ENCODE measurements at regions not wholly inside any gene's neighbourhood (a gene's known extent, or its start where the extent isn't known, plus 50 kb on each side); places are given as distances from the start of the nearest gene placed in this dataset.

DNA sequence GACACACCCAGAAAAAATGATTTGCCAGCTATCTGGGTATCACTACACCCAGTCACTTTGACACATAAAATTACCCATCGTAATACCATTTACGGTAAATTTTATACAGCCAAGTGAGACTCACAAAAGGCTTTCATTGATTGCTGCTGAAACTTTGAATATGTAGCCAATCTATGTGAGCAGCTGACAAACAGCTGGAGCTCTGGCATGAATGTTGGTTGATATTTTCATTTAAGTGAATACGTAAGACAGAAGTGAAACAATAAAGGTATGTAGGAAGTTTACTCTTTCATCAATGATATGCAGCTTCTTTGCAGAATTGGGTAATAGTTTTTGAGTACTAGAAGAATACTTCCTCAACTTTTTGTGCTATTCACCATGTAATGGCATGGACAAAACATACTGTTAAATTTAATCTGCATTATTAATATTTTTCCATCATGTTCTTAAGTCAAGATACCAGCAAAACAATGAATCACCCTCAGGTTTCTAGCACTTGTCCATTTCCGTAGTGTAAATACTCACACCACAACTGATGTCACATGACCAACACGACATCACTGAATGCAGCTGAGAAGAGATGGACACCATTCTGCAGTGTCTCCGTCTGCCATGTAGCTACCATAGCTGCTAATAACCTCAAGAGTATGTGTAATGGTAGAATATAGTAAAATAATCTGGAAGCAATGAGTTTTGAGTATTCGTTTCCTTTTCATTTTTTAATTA lies 205.9 kb upstream of the HES1 start:
- DNase-seq (ENCODE audit: low spot score), result no peak

DNA sequence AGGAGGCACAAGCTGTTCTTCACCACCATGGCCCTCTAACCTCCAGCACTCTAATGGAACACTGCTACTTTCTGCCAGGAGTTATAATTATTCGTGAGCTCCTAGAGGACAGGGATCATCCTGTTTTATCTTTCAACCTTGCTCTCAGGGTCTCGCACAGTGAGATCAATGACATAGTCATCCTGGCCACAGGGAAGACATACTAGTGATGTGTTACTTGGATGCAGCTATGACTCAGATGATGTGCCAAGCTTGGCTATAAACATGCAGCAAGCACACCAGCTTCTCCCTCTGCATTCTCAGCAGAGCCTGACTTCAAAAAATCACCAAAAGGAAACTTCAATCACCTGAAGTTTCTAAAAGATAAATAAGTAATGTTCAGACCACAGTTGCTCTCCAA lies 203.8 kb upstream of the HES1 start:
- no peak for DNase-seq (ENCODE audit: low spot score)

DNA sequence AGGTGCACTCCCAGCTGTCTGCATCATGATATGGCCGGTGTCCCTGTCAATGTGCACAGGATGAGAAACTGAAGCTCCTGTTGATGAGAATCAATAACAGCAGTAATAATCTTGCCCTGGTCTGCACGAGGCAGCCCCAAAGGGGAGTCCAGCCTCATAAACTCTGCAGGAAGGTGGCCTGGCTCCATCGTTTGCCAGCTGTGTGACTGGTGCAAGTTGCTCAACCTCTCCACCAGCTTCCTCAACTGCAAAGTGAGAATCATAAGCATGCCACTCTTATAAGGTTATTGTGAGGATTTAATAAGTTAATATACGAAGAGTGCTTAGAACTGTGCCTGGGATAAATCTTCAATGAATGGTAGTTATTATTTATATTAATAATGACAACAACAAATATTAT lies 203.4 kb upstream of the HES1 start:
- no peak for DNase-seq (ENCODE audit: low spot score)

DNA sequence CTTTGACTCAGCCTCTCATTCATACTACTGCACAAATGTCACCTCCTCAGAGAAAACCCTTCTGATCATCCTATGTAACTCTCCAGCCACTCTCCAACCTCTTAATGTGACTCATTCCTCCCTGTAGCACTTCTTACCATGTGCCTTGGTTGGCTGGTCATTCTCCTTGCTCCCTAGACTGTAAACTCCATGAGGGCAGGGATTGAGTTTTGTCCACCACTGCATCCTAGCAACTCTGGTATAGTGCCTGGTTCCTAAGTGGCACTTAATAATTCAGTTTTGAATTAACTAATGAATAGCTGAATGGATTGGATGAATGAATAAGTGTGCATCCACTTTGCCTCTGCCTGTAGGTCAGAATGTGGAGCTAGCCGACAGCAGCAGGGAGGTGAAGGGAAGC lies 202.5 kb upstream of the HES1 start:
- no peak for DNase-seq (ENCODE audit: low spot score)

DNA sequence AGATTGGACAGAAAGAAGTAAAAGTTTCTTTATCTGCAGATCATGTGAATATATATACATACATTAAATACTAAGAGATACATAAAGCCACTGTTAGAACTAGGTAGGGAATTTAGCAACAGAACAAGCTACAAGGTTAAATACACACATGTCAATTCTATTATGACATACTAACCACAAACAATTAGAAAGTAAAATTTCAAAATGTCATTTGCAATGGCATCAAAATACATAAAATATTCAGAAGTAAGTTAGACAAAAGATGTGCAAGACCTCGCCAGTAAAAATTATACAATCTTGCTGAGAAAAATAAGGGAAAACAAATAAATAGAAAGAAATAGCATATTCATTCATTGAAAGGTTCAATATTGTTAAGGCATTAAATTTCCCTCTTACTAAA lies 200.0 kb upstream of the HES1 start:
- no peak for DNase-seq (ENCODE audit: low spot score)

DNA sequence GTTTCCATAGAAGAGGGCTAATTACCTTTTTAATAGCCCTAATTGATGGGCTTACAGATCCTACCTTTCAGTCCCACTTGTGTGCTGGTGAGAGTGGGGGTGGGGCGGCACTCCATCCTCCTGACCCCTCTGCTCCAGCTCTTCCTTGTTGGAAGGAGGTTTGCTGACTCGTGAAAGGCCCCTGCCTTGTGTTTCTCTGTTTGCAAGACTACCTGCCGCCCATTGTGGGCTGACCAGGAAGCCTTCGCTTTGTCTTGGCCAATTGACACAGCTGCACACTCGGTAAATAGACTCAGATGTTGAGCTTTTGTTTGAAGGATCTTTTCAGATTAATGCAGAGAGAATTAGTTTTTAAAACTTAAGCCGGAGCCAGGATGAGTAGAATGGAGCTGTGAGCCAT lies 197.3 kb upstream of the HES1 start:
- no peak for DNase-seq (ENCODE audit: low spot score)

DNA sequence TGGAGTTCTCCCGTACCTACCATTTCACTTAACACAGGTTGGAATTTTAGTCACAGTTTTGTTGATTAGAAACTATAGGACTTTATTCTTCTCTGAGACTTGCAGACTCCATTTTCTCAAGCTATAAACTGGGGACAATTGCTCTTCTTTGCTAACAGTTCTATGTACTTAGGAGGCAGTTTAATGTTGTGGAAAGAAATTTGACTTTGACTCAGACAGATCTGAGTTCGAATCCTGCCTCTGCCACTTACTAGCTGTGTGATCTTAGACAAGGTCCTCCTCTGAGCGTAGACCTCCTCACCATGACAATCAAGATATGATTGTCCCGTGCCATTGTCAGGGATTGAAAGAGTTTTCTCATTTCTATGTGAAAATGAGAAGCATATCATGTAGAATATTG lies 196.4 kb upstream of the HES1 start:
- no peak for DNase-seq (ENCODE audit: low spot score)

DNA sequence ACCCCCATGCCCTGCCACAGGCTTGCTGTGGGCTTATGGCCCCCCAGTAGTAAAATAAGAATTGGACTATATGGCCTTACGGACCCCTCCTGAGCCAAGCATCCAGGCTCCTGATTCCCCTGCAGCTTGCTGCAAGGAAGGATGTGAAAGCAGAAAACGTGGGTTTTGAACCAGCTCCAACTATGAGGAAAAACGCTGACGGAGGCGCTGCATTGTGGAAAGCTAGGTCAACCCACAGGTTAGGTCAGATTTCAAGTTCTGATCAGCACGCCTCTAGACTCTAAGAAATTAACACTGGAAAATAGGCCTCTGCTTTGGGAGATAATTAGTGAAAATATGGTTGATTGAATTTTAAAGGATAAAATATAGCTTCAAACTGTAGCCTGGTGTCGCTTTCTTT lies 195.4 kb upstream of the HES1 start:
- no peak for DNase-seq (ENCODE audit: low spot score)

DNA sequence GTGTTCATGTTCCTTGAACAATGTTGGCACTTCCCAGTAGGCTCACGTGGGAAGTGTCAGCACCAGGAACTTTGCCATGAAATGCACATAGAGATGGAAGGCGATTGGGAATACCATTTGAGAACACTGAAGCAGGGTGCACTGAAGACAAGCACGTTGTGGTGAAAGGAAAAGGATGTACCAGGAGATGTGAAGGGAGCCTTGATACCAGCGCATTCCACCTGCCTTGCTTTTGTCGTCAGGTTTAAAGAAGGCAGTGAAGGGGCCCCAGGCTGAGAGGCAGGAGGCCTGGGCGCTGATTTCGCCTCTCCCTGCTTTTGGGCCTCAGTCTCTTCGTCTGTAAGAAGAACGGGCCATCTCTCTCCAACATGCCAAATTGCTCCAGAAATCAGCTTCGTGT lies 194.5 kb upstream of the HES1 start:
- no peak for DNase-seq (ENCODE audit: low spot score)

DNA sequence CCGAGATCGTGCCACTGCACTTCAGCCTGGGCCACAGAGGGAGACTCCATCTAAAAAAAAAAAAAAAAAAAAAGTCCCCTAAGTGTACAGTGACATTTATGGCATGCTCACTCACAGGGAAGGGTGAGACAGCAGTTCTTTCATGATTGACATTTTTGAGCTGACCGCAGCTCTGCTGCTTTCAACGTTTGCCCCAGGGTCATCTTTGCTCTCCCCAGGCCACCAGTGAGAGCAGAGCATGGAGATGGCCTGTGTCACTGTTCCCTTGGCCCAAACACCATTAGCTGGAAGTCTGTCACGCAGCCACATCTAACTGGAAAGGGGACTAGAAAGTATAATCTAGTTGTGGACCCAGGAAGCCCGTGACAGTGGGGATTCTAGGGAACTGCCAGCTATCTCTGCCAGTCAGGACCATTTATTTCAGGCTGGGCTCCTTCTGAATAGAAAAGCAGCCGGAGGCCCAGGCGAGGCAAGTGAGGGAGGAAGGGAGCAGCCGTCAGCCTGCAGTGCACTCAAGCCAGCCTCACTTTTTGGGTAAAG lies 193.4 kb upstream of the HES1 start:
- no peak for DNase-seq (ENCODE audit: low spot score)

DNA sequence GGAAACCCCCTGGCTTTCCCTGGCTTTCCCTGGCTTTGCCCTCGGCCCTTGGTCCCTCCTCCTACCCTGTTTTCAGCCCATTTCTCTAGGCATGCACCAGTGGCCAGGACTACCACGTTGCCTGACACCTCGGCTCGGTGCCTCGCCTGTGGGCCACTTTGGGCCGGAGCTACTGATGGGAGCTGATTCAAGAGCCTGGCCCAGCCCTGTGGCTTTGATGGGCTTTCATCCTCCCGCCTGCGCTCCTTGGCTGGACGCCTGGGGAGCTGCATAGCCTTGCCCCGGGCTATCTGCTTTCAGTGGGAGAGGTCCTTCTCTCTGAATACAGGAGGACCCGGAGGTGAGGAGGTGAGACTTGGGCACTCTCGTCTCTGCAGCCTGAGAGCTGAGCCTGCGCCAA lies 192.7 kb upstream of the HES1 start:
- no peak for DNase-seq (ENCODE audit: low spot score)

DNA sequence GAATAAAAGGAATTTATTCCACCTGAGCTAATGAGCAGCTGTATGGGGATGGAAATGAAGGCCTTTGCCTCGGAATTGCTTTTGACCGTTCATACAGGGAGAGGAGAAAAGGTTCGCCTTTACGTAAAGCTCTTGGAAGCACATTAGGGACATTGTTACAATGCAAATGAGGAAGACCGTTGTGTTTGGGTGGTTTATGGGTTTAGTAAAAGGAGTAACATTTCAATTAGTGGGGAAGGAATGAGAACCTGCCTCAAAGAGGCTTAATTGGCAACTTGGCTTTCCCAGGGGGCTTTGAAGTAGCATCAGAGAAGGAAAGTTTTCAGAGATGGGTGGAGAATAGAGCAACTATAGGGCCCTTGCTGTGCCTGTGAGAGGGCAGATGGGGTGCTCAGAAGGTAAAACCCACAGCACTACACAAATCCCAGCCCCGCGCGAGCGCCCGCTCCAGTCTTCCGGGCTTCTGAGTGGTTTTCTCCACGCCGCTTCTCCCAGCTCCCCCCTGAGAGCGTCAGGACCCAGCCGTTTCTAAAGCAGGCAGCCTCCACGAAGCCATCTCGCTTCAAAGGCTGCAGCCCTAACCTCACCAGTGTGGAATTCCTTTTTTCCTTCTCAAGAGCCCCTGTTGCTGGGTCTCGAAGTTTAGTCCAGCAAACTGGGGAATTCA lies 192.0 kb upstream of the HES1 start:
- no peak for DNase-seq (ENCODE audit: low spot score)

DNA sequence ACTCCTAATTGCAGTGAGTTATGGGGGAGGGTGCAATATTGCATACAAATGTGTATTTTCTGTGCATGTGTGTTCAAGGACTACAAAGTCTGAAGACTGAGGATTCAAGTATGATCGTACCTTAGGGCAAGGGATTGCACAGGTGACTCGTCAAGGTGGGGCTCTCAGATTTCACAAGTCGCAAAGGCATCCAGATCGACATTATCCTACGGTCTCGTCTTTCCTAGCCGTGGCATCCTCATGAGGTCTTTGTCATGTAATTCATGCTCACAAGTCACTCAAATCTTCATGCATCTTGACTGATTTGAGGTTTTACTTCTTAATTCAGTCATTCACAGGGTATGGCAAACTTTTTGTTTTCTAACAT lies 191.4 kb upstream of the HES1 start:
- DNase-seq (ENCODE audit: low spot score), result no peak

DNA sequence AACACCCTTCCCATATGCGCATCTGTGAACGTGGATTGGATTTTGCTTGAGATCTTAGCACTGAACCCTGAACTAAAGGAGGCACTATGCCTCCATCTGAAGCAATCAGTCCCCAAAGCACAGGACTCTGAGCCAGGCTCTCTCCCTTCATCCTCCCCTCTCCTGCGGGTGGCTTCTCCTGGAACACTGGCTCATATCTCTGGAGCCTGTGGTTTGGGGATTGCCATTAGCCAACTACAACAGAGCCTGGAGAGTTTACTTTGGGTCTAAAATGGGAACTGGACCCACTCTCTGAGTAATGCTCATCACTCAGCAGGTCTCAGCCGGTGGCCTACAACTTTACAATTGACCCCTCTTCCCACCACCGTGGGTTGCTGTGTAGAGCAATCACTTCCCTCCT lies 190.8 kb upstream of the HES1 start:
- DNase-seq (ENCODE audit: low spot score), result no peak

DNA sequence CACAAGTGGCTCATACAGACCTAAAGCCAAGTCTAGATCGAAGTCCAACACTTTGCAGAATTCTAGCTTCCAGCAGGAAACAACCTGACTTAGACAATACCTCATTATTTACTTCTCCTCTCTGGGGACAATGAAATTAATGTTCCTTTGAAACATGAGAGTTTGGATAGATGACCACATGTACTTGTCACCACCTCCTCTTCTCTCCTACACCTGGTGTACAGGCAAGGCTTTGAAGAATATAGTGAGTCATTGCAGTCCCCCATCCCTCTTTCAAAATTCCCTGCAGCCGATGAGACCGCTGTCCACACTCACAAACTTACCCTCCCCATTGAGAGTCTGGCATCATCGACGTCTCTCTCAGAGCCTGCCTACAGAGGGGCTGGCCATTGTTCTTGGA lies 189.0 kb upstream of the HES1 start:
- no peak for DNase-seq (ENCODE audit: low spot score)

DNA sequence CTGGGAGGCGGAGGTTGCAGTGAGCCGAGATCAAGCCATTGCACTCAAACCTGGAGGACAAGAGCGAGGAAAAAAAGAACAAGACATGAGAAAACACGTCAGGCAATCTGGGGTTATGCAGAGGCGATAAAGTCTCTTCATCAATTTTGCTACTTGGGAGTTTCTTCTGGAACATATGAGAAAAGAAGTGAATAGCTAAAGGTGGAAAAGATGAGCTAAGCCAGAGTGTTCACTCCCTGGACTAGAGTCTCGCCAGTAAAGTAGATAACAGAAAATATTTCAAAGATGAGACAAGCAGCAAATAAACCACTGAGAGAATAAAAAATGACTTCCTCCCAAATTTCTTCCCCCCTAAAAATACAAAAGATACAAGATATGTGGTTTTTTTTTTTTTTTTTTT lies 188.4 kb upstream of the HES1 start:
- DNase-seq (ENCODE audit: low spot score), result no peak

DNA sequence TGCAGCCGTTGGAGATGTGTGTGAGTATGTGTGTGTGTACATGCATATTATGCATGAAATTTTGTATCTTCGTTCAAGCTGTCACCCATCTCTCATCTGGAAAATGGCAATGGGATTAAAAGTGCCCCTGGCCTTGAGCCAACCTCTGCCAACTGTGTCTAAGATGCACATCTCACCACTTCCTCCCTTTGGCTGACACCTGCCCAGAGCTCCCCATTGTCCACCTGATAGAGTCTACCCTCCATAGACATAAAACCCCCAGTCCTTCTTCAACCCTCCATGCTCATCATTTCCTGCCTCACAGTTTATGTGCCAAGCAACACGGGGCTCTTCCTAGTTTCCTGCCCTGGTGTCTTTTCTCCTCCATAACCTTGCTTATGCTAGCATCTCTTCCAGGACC lies 187.5 kb upstream of the HES1 start:
- no peak for DNase-seq (ENCODE audit: low spot score)

DNA sequence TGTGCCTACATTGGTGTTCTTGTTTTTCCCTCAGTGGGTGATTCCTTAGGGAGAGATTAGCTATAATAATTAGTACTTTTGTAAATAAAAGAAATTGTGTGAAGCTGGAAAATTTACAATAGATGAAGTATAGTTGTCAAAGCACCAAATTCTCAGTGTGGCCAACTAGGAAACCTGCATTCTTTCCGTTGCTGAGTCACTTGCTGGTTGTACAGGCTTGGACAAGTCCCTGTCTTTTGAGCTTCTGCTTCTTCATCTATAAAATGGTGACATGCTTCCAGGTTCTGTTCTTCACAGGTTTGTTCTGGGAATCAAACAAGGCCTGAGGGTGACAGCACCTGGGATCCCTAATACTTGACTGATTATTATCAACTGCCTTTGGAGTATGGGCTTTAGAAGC lies 184.1 kb upstream of the HES1 start:
- DNase-seq (ENCODE audit: low spot score), result no peak

DNA sequence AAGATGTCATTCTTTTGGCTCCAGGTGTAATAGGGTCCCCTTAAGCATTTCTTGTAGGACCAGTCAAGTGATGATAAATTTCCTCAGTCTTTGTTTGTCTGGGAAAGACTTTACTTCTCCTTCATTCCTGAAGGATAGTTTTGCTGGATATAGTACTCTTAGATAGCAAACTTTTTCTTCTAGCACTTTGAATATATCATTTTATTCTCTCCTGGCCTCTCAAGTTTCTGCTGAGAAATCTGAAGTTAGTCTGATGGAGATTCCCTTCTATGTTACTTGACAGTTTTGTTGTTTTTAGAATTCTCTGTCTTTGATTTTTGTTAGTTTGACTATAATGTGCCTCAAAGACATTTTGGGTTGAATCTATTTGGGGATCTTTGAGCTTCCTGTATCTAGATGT lies 181.2 kb upstream of the HES1 start:
- DNase-seq (ENCODE audit: low spot score), result no peak

DNA sequence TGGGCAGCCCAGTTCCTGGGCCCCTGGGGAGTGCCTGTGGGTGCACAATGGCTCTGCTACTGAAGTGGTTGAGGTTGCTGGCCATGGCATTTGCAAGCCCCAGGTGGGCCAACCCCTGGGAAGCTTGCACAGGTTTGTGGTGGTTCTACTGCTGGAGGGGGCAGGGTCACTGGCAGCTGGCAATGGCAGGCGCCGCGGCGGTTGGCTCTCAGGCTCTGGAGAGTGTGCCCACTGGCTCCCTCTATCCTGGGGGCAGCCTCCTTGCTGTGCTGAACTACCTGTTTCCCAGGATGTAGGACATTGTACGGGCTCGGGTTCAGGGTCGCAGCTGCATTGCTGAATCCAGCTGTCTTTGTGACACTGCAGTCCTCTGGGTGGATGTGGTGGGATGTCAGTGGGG lies 180.2 kb upstream of the HES1 start:
- no peak for DNase-seq (ENCODE audit: low spot score)

DNA sequence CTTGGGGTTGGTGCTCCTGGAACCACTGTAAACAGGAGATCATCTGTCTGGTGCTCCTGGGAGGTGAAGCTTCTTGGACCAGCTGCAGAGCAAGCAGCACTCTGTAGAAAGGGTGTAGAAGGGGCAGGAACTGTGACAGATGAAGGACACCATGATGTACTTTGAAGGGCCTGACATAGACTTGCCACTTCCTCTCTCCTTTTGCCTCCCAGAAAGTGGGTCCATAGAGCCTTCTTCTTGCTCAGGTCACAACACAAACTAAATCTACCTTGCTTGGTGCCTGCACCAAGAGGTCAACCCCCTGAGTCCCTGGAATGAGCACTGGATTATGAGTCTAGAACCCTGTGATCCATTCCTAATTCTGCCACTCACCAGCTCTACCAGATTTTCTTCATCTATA lies 176.1 kb upstream of the HES1 start:
- no peak for DNase-seq (ENCODE audit: low spot score)

DNA sequence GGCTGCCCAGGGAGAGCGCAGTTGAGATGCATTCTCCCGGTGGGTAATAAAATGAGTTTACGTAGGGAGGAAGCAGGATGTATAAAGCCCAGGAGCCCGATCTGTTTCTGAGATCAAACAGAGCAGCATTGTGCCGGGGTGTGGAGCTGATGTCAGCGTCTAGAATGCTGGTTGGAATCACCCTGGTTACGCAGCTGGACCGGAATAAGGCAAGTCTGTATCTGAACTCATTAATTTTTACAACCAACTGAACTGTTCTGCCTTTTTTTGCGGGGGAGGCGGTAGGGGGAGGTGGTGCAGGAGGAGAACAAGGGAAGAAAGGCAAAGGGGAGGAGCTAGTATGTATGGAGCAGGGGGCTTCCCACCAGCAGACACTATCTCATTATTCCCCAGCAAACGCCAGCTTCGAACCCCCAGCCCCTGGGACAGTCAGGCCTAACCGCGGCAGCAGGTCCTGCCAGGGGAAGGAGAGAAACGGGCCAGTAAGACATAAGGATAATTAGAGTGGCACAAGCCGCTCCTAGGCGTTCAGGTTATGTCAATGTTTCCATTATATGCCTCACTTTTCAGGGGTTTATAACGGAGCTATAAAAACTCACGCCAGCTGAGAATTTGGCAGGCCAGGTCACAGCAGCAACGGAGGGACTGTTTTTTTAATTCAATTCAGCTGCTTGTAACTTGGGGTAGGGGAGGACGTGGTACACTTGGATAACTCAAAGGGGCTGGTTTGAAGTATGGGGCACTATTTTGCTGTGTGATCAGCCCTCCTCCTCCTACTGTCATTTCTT lies 175.3 kb upstream of the HES1 start:
- peak; percentile 79 for DNase-seq (ENCODE audit: low spot score)

DNA sequence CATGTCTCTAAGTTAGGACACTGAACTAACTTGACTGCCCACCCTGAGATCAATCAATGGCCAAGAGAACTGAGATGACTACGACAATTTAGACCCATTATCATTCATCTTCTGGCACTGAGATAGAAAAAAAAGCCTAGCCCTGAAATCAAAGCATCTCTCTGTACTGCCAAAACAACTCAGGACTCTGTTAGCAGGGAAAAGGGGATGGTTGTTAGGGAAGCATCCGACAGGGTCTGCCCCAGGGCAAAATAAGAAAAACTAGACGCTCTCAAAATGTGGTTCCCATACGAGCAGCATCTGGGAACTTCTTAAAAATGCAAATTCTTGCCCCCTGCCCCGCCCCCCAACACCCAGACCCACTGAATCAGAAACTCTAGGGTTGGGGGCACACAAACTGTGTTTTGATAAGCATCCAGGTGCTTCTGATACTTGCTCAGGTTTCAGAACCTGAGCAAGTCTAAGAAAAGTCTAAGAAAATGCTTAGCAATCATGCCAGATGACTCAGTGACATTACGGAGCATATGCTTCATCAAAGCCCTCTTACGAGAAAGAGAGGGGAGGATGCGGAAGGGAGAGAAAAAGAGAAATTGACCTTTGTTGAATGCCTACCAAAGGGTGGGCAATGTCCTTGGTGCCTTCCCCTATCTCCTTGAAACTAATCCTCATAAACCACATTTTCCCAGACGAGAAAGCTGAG lies 172.8 kb upstream of the HES1 start:
- no peak for DNase-seq (ENCODE audit: low spot score)
